Adrenal gland (tissue), 9 donors: ENCODE measurements at regions not wholly inside any gene's neighbourhood (a gene's known extent, or its start where the extent isn't known, plus 50 kb on each side); places are given as distances from the start of the nearest gene placed in this dataset.

Experiments used
- DNase-seq, 7 donors: peaks; one replicate each; pipeline ENCODE4 v3.0.0-alpha.2; 2019 to 2020
- H3K27ac ChIP-seq, 5 donors: fragments of 200-600 bp; sonication (generic) in 4 of 5; 1 replicate in 3 of 5; 2 replicates in 2 of 5; pipeline versions ENCODE4 v1.5.1 to v1.8.0; 2016 to 2020; ENCODE audit warnings: mild to moderate bottlenecking in 1 of 5
- H3K27me3 ChIP-seq: fragments of 200-600 bp; 2 replicates; pipeline ENCODE4 v1.8.0; 2021
- H3K36me3 ChIP-seq, 2 donors: fragments of 200-600 bp; replicated peaks in 1 of 2; 1 replicate in 1 of 2; 2 replicates in 1 of 2; pipeline versions ENCODE4 v1.5.1 to v1.8.0; 2018 to 2022
- H3K4me1 ChIP-seq, 2 donors: fragments of 200-600 bp; replicated peaks in 1 of 2; 1 replicate in 1 of 2; 2 replicates in 1 of 2; pipeline versions ENCODE4 v1.5.1 to v1.8.0; 2018 to 2021
- H3K4me3 ChIP-seq, 4 donors: fragments of 200-600 bp; sonication (generic) in 3 of 4; one replicate each; pipeline ENCODE4 v1.5.1; 2016 to 2018
- H3K9me3 ChIP-seq, 3 donors: fragments of 200-600 bp; sonication (generic) in 1 of 3; replicated peaks in 1 of 3; 1 replicate in 2 of 3; 2 replicates in 1 of 3; pipeline versions ENCODE4 v1.5.1 to v1.8.0; 2016 to 2021
- CTCF ChIP-seq, 6 experiments: fragments of 450-650 bp in 4 of 6; fragments of 200-600 bp in 2 of 6; sonication (generic) in 1 of 6; IDR thresholded peaks; 1 replicate in 5 of 6; 2 replicates in 1 of 6; pipeline versions ENCODE4 v1.5.1 to v1.8.0; 2016 to 2021; ENCODE audit warnings: antibody characterized with exemption in 6 of 6, mild to moderate bottlenecking in 2 of 6, moderate library complexity in 1 of 6
- POLR2A ChIP-seq, 2 donors: fragments of 450-650 bp; IDR thresholded peaks; one replicate each; pipeline ENCODE4 v1.6.1; 2017; ENCODE audit warnings: antibody characterized with exemption in 2 of 2, mild to moderate bottlenecking in 2 of 2, moderate library complexity in 1 of 2
- WGBS, 4 donors: extraction: QIAGEN DNeasy Blood & Tissue Kit in 2 of 4; methylation state at CpG; one replicate each; pipeline versions ENCODE4 v1.1.5 to v1.1.7; 2013 to 2017; 5-methylcytosine and 5-hydroxymethylcytosine counted together
- intact Hi-C, 2 donors: fragments of 100-400 bp; cut with DNase I; formaldehyde crosslinking; loops; one replicate each; pipeline versions ENCODE4 v1.14.1 to v1.15.0; 2022 to 2023
- donor health status: healthy with polysubstance abuse.
- donor health status: Bipolar disorder and iron deficiency.
- donor health status: DM: yes; HTN: yes; CAD: no.
- donor health status: DM: no; HTN: no; CAD: no.
- donor health status: DM: no; HTN: no; CAD: no.

GRCh38 chr4:79632114-79632513 lies 224.1 kb upstream of the GK2 start:
- no peak overlapping the region for H3K4me3 ChIP-seq
- no peak for TF ChIP-seq POLR2A (IDR thresholded peaks at IDR 0.05)
- TF ChIP-seq CTCF (IDR thresholded peaks at IDR 0.05) = no peak
- DNase-seq = no peak
- intact Hi-C loops = no loop called here
- H3K36me3 ChIP-seq = no peaks in the 10 kb centered on the region
- no peak overlapping the region for H3K27ac ChIP-seq
- WGBS, 4 donors = 86 to 91% (median 88%) methylated on average over 3 of the region's 3 CpGs
- no peaks in the 10 kb centered on the region for H3K27me3 ChIP-seq
- no peaks in the 10 kb centered on the region for H3K4me1 ChIP-seq
- H3K9me3 ChIP-seq = no peaks in the 10 kb centered on the region

- Histone ChIP-seq H3K4me1 (no peaks in the 10 kb centered on the region), H3K4me3 (no peak overlapping the region), H3K27me3 (no peaks in the 10 kb centered on the region), H3K36me3 (no peaks in the 10 kb centered on the region), H3K27ac (no peak overlapping the region), H3K9me3 (no peaks in the 10 kb centered on the region)
- DNase-seq = no peak
- intact Hi-C loops = no loop called here
- 61 to 81% (median 70%) methylated on average over 2 of the region's 2 CpGs for WGBS, 4 donors
- no peak for TF ChIP-seq POLR2A (IDR thresholded peaks at IDR 0.05)
- no peak for TF ChIP-seq CTCF (IDR thresholded peaks at IDR 0.05)
Measured at GRCh38 chr4:79626611-79627010, 218.6 kb upstream of the GK2 start.

- Histone ChIP-seq H3K4me3 (no peak overlapping the region), H3K36me3 (no peaks in the 10 kb centered on the region), H3K27me3 (no peaks in the 10 kb centered on the region), H3K9me3 (no peaks in the 10 kb centered on the region), H3K4me1 (no peaks in the 10 kb centered on the region), H3K27ac (no peak overlapping the region)
- TF ChIP-seq POLR2A (IDR thresholded peaks at IDR 0.05) (no peak), CTCF (IDR thresholded peaks at IDR 0.05) (no peak)
- 56 to 59% (median 58%) methylated on average over 5 of the region's 5 CpGs for WGBS, 4 donors
- DNase-seq = no peak
- intact Hi-C loops = no loop called here
Measured at GRCh38 chr4:79626101-79626500, 218.1 kb upstream of the GK2 start.

- Histone ChIP-seq H3K27me3 (no peaks in the 10 kb centered on the region), H3K4me1 (no peaks in the 10 kb centered on the region)
- 37 to 44% (median 39%) methylated on average over 2 of the region's 2 CpGs for WGBS, 4 donors
Measured at GRCh38 chr4:79625361-79625760, 217.3 kb upstream of the GK2 start.

More at GRCh38 chr4:79625361-79625760, 217.3 kb upstream of the GK2 start:
- H3K4me3 ChIP-seq = no peak overlapping the region
- intact Hi-C loops = no loop called here
- H3K9me3 ChIP-seq = no peaks in the 10 kb centered on the region
- DNase-seq = no peak
- no peaks in the 10 kb centered on the region for H3K36me3 ChIP-seq
- no peak overlapping the region for H3K27ac ChIP-seq
- TF ChIP-seq POLR2A (IDR thresholded peaks at IDR 0.05) (no peak), CTCF (IDR thresholded peaks at IDR 0.05) (no peak)
